KOPT-K1 (cell line): ENCODE measurements at regions not wholly inside any gene's neighbourhood (a gene's known extent, or its start where the extent isn't known, plus 50 kb on each side); places are given as distances from the start of the nearest gene placed in this dataset.
"Not testable (repeated sequence)": the region's sequence is repeated elsewhere in the genome, so short reads cannot be mapped to it uniquely, and the experiment has no call there.

ENCODE experiments used
- H3K27ac ChIP-seq: fragments of 200-600 bp; sonication (generic); 2 replicates; pipeline ENCODE4 v1.5.1; 2016; ENCODE audit warnings: antibody characterized with exemption, mild to moderate bottlenecking, low read depth, low read length; ENCODE audit not compliant: poor library complexity, severe bottlenecking
- H3K36me3 ChIP-seq: fragments of 200-600 bp; sonication (generic); 2 replicates; pipeline ENCODE4 v1.5.1; 2017; ENCODE audit warnings: antibody characterized with exemption, mild to moderate bottlenecking, low read length, moderate library complexity; ENCODE audit not compliant: insufficient read depth
- H3K9me3 ChIP-seq: fragments of 200-600 bp; sonication (generic); 2 replicates; pipeline ENCODE4 v1.5.1; 2017; ENCODE audit warnings: antibody characterized with exemption, low read length, mild to moderate bottlenecking; ENCODE audit not compliant: insufficient read depth, poor library complexity, severe bottlenecking

- Histone ChIP-seq H3K9me3 (peaks cover 46% of the 10 kb centered on the region), H3K27ac (no peak overlapping the region), H3K36me3 (no peaks in the 10 kb centered on the region)
These were observed 237.2 kb downstream of the BUB3 start for GRCh38 chr10:123391275-123392028.

DNA sequence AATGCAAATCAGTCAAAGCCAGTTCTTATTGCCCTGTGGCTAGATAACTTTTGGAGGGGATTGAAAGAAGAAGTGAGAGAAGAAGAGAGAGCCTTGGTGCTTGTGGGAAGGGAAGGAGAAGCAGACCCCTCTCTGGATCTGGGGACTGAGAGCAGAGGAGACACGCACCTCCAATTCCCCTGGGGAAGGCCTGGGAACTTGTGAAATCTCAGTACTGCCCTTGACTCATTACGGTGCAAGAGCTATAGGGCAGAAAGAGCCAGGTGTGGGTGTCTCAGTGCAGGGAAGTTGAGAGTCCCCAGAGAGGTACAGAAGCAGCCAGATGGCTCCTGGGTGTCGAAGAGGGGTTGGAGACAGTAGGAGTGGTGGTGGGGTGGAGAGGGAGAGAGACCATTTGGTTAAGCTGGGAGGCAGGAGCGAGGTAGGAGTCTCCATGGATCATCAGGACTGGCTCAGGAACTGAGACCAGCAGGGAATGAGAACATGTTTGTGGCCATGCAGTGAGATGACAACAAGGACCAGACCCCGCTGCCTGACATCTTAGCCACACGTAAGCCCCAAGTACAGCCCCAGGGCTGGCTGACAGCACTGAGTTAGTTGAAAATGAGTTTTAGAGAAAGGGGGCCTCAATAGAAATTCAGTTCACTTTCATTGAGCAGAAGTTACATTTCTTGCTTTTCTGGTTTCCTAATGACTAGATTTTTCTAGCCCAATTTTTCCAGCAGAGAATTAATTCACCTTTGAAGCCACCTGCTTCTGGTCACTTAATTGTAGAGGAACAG, 238.2 kb downstream of the BUB3 start:
- Histone ChIP-seq H3K9me3 (peaks cover 38% of the 10 kb centered on the region), H3K27ac (no peak overlapping the region)

DNA sequence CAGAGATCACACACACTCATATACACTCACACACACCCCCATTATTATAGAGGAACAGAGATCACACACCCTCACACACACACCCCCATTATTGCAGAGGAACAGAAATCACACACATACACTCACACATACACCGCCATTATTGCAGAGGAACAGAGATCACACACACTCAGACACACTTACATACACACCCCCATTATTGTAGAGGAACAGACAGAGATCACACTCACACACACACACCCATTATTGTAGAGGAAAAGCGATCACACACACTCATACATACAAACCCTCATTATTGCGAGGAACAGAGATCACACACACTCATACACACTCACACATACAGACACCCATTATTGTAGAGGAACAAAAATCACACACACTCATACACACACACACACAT, 239.0 kb downstream of the BUB3 start:
- Histone ChIP-seq H3K9me3 (peaks cover 31% of the 10 kb centered on the region), H3K36me3 (no peaks in the 10 kb centered on the region)

More for the DNA sequence above, 238.2 kb downstream of the BUB3 start:
- no peaks in the 10 kb centered on the region for H3K36me3 ChIP-seq

GRCh38 chr10:123394382-123394781, 240.2 kb downstream of the BUB3 start:
- Histone ChIP-seq H3K9me3 (peaks cover 22% of the 10 kb centered on the region), H3K36me3 (no peaks in the 10 kb centered on the region), H3K27ac (no peak overlapping the region)

More for the DNA sequence above, 239.0 kb downstream of the BUB3 start:
- H3K27ac ChIP-seq: no peak overlapping the region

- not testable (repeated sequence) for H3K36me3 ChIP-seq, H3K27ac ChIP-seq
- H3K9me3 ChIP-seq: peaks cover 20% of the 10 kb centered on the region
These were observed 241.0 kb downstream of the BUB3 start for GRCh38 chr10:123395234-123395633.

GRCh38 chr10:123395906-123396305, 241.7 kb downstream of the BUB3 start:
- H3K9me3 ChIP-seq: peaks cover 13% of the 10 kb centered on the region
- no peak overlapping the region for H3K27ac ChIP-seq
- no peaks in the 10 kb centered on the region for H3K36me3 ChIP-seq

DNA sequence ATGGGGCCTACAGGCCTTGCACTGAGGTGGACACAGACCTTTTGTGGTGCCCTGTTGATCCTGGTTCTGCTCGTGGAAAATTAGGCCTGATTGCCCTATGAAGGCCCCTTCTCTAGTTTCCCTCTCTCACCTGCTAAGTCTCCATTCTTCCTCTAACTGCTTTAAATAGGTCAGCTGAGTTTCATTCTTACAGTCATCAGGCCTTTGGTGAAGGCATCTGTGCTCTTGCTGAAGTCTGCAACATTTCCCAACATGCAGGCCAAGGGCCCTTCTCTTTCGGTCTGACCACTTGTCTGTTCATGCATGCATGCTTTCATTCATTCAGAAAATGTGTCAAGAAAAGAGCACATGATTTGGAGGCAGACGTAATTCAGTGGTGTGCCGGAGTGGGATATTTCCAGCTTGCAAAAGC, 244.0 kb downstream of the BUB3 start:
- Histone ChIP-seq H3K27ac (no peak overlapping the region), H3K36me3 (no peaks in the 10 kb centered on the region)

GRCh38 chr10:123398756-123399155, 244.6 kb downstream of the BUB3 start:
- no peaks in the 10 kb centered on the region for H3K36me3 ChIP-seq
- H3K9me3 ChIP-seq: peaks cover 14% of the 10 kb centered on the region
- no peak overlapping the region for H3K27ac ChIP-seq

More for the DNA sequence above, 244.0 kb downstream of the BUB3 start:
- H3K9me3 ChIP-seq: peaks cover 12% of the 10 kb centered on the region

DNA sequence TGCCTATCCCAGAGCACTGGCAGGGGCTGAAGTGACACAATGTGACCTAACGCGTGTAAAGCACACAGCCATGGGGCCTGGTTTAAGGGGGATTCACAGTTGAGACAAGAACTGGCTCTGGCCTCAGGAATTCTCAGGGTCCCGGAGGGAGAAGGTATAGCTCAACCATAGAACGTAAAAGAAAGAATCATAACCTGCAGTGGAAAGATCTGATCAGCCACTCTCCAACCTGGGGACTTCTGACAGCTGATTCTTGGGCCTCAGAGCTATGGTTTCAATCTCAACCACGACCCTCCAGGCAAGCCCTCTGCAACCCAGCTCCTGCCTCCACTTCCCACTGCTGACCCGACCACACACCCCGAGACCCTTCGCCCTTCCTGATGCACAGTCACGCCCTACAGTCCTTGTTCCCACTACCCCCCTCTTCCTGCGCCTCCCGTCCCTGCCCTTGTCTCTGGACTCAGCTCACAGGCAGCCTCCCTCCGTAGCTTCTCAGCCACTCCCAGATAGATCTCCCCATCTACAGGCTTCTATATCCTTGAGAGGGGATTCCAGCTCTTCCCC, 245.2 kb downstream of the BUB3 start:
- Histone ChIP-seq H3K9me3 (peaks cover 19% of the 10 kb centered on the region), H3K27ac (no peak overlapping the region), H3K36me3 (no peaks in the 10 kb centered on the region)

GRCh38 chr10:123402021-123402420, 247.8 kb downstream of the BUB3 start:
- H3K9me3 ChIP-seq: peaks cover 21% of the 10 kb centered on the region
- H3K36me3 ChIP-seq: no peaks in the 10 kb centered on the region
- H3K27ac ChIP-seq: no peak overlapping the region

DNA sequence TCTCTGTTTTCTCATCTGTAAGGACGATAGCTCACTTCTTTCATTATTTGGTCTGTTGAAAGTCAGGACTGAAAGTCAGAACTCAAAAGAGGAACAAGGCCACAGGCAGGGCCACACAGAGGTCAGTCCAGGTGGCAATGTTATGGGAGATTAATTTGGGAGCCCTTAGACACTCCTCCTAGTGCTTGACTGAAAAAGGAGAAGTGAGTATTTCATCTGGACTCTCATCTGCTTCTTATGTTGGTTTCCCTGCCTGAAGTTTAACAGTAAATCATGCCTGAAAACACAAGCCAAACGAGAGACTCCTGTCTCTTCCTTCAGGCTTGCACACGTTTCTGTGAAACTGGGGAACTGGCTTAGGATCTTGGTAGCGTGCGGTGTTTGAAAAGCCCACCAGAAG, 248.5 kb downstream of the BUB3 start:
- Histone ChIP-seq H3K9me3 (peaks cover 21% of the 10 kb centered on the region), H3K36me3 (no peaks in the 10 kb centered on the region), H3K27ac (no peak overlapping the region)

GRCh38 chr10:123404357-123404756, 250.2 kb downstream of the BUB3 start:
- Histone ChIP-seq H3K9me3 (peaks cover 21% of the 10 kb centered on the region), H3K36me3 (no peaks in the 10 kb centered on the region), H3K27ac (no peak overlapping the region)

GRCh38 chr10:123408660-123409059, 254.5 kb downstream of the BUB3 start:
- Histone ChIP-seq H3K9me3 (peaks cover 19% of the 10 kb centered on the region), H3K36me3 (no peaks in the 10 kb centered on the region)

GRCh38 chr10:123409426-123409825, 255.2 kb downstream of the BUB3 start:
- H3K27ac ChIP-seq: no peak overlapping the region
- H3K9me3 ChIP-seq: peaks cover 13% of the 10 kb centered on the region
- no peaks in the 10 kb centered on the region for H3K36me3 ChIP-seq

More at GRCh38 chr10:123408660-123409059, 254.5 kb downstream of the BUB3 start:
- H3K27ac ChIP-seq: no peak overlapping the region

GRCh38 chr10:123409884-123410283, 255.7 kb downstream of the BUB3 start:
- Histone ChIP-seq H3K36me3 (no peaks in the 10 kb centered on the region), H3K27ac (no peak overlapping the region), H3K9me3 (peaks cover 8% of the 10 kb centered on the region)
